Ectodermal cell (in vitro differentiated cells): ENCODE measurements at regions not wholly inside any gene's neighbourhood (a gene's known extent, or its start where the extent isn't known, plus 50 kb on each side); places are given as distances from the start of the nearest gene placed in this dataset.

Experiments
- H3K27ac ChIP-seq: 2 replicates; pipeline ENCODE4 v1.7.0; 2013; ENCODE audit warnings: mild to moderate bottlenecking, low read depth, low read length; ENCODE audit not compliant: insufficient read depth, poor library complexity, severe bottlenecking
- H3K27me3 ChIP-seq: 2 replicates; pipeline ENCODE4 v1.7.0; 2013; ENCODE audit warnings: mild to moderate bottlenecking, low read length; ENCODE audit not compliant: insufficient read depth, control insufficient read depth, poor library complexity, severe bottlenecking
- H3K36me3 ChIP-seq: one replicate; pipeline ENCODE4 v1.7.0; 2013; ENCODE audit warnings: low read length; ENCODE audit not compliant: control insufficient read depth, insufficient read depth
- H3K4me1 ChIP-seq: one replicate; pipeline ENCODE4 v1.7.0; 2013; ENCODE audit warnings: low read length; ENCODE audit not compliant: control insufficient read depth, insufficient read depth
- H3K4me3 ChIP-seq: 2 replicates; pipeline ENCODE4 v1.7.0; 2013; ENCODE audit warnings: low read depth, low read length, control low read depth; ENCODE audit not compliant: insufficient read depth
- H3K9me3 ChIP-seq: 2 replicates; pipeline ENCODE4 v1.7.0; 2013; ENCODE audit warnings: mild to moderate bottlenecking, low read length, moderate library complexity; ENCODE audit not compliant: control insufficient read depth
- WGBS, 2 experiments: methylation state at CpG; one replicate each; pipeline ENCODE4 v1.1.7; 2013; ENCODE audit warnings: missing lambda C conversion rate in 2 of 2; 5-methylcytosine and 5-hydroxymethylcytosine counted together

GRCh38 chr6:21348504-21349195, 244.9 kb upstream of the SOX4 start:
- 61% methylated on average over 6 to 7 of the region's 7 CpGs for WGBS, 2 experiments
- no peaks in the 10 kb centered on the region for H3K27me3 ChIP-seq
- H3K27ac ChIP-seq, result no peak overlapping the region
- no peaks in the 10 kb centered on the region for H3K9me3 ChIP-seq
- H3K4me1 ChIP-seq, result peaks cover 5% of the 10 kb centered on the region
- no peak overlapping the region for H3K4me3 ChIP-seq
- no peaks in the 10 kb centered on the region for H3K36me3 ChIP-seq

- no peaks in the 10 kb centered on the region for H3K9me3 ChIP-seq
- no peak overlapping the region for H3K27ac ChIP-seq
- H3K4me1 ChIP-seq, result peaks cover 5% of the 10 kb centered on the region
- H3K36me3 ChIP-seq, result no peaks in the 10 kb centered on the region
- H3K27me3 ChIP-seq, result no peaks in the 10 kb centered on the region
- 88 to 95% methylated on average over 3 of the region's 3 CpGs for WGBS, 2 experiments
- no peak overlapping the region for H3K4me3 ChIP-seq
Measured at GRCh38 chr6:21349834-21350233, 243.7 kb upstream of the SOX4 start.

GRCh38 chr6:21350926-21351325, 242.6 kb upstream of the SOX4 start:
- WGBS, 2 experiments, result 96 to 98% methylated on average over 5 of the region's 5 CpGs
- H3K27me3 ChIP-seq, result no peaks in the 10 kb centered on the region
- no peak overlapping the region for H3K4me3 ChIP-seq
- H3K9me3 ChIP-seq, result no peaks in the 10 kb centered on the region
- H3K27ac ChIP-seq, result no peak overlapping the region
- H3K4me1 ChIP-seq, result peaks cover 5% of the 10 kb centered on the region
- no peaks in the 10 kb centered on the region for H3K36me3 ChIP-seq

- Histone ChIP-seq H3K27me3 (no peaks in the 10 kb centered on the region), H3K9me3 (no peaks in the 10 kb centered on the region), H3K4me1 (peaks cover 5% of the 10 kb centered on the region), H3K27ac (no peak overlapping the region), H3K36me3 (no peaks in the 10 kb centered on the region), H3K4me3 (no peak overlapping the region)
- WGBS, 2 experiments, result 91 to 93% methylated on average over 1 to 2 of the region's 2 CpGs
Measured at GRCh38 chr6:21352131-21352530, 241.4 kb upstream of the SOX4 start.

- 85 to 91% methylated on average over 3 of the region's 3 CpGs for WGBS, 2 experiments
Measured at GRCh38 chr6:21354805-21355238, 238.7 kb upstream of the SOX4 start.

GRCh38 chr6:21355638-21356037, 237.9 kb upstream of the SOX4 start:
- Histone ChIP-seq H3K27me3 (no peaks in the 10 kb centered on the region), H3K36me3 (no peaks in the 10 kb centered on the region), H3K27ac (no peak overlapping the region), H3K4me1 (peaks cover 2% of the 10 kb centered on the region), H3K9me3 (no peaks in the 10 kb centered on the region), H3K4me3 (no peak overlapping the region)
- WGBS, 2 experiments, result 87 to 88% methylated on average over 4 of the region's 4 CpGs

More at GRCh38 chr6:21354805-21355238, 238.7 kb upstream of the SOX4 start:
- no peak overlapping the region for H3K27ac ChIP-seq
- no peaks in the 10 kb centered on the region for H3K27me3 ChIP-seq
- H3K9me3 ChIP-seq, result no peaks in the 10 kb centered on the region
- H3K4me3 ChIP-seq, result no peak overlapping the region
- H3K36me3 ChIP-seq, result no peaks in the 10 kb centered on the region
- peaks cover 5% of the 10 kb centered on the region for H3K4me1 ChIP-seq

- Histone ChIP-seq H3K4me1 (no peaks in the 10 kb centered on the region), H3K27ac (no peak overlapping the region), H3K27me3 (no peaks in the 10 kb centered on the region), H3K4me3 (no peak overlapping the region), H3K36me3 (no peaks in the 10 kb centered on the region), H3K9me3 (no peaks in the 10 kb centered on the region)
- WGBS, 2 experiments, result 94 to 97% methylated on average over 8 of the region's 8 CpGs
Measured at GRCh38 chr6:21357262-21357661, 236.3 kb upstream of the SOX4 start.

- Histone ChIP-seq H3K27ac (no peak overlapping the region), H3K4me1 (no peaks in the 10 kb centered on the region), H3K9me3 (no peaks in the 10 kb centered on the region), H3K4me3 (no peak overlapping the region), H3K36me3 (no peaks in the 10 kb centered on the region), H3K27me3 (no peaks in the 10 kb centered on the region)
- WGBS, 2 experiments, result 93 to 96% methylated on average over 2 of the region's 2 CpGs
Measured at GRCh38 chr6:21359926-21360325, 233.6 kb upstream of the SOX4 start.

- no peaks in the 10 kb centered on the region for H3K27me3 ChIP-seq
- H3K4me3 ChIP-seq, result no peak overlapping the region
- H3K9me3 ChIP-seq, result no peaks in the 10 kb centered on the region
- no peaks in the 10 kb centered on the region for H3K4me1 ChIP-seq
- H3K27ac ChIP-seq, result no peak overlapping the region
- WGBS, 2 experiments, result 91 to 98% methylated on average over 6 of the region's 6 CpGs
- no peaks in the 10 kb centered on the region for H3K36me3 ChIP-seq
Measured at GRCh38 chr6:21360336-21360735, 233.2 kb upstream of the SOX4 start.

GRCh38 chr6:21367148-21367547, 226.4 kb upstream of the SOX4 start:
- 93 to 94% methylated on average over 4 of the region's 4 CpGs for WGBS, 2 experiments
- Histone ChIP-seq H3K27ac (no peak overlapping the region), H3K27me3 (no peaks in the 10 kb centered on the region), H3K36me3 (no peaks in the 10 kb centered on the region), H3K4me1 (peaks cover 21% of the 10 kb centered on the region), H3K9me3 (no peaks in the 10 kb centered on the region), H3K4me3 (no peak overlapping the region)
